HG02852 (cell line): ENCODE measurements at regions not wholly inside any gene's neighbourhood (a gene's known extent, or its start where the extent isn't known, plus 50 kb on each side); places are given as distances from the start of the nearest gene placed in this dataset.

ENCODE experiments used
- ATAC-seq: cut with Tn5 transposase; IDR thresholded peaks from one replicate; pipeline ENCODE4 v1.9.1; 2021; ENCODE audit warnings: mild to moderate bottlenecking, moderate library complexity; ENCODE audit not compliant: unreplicated experiment

DNA sequence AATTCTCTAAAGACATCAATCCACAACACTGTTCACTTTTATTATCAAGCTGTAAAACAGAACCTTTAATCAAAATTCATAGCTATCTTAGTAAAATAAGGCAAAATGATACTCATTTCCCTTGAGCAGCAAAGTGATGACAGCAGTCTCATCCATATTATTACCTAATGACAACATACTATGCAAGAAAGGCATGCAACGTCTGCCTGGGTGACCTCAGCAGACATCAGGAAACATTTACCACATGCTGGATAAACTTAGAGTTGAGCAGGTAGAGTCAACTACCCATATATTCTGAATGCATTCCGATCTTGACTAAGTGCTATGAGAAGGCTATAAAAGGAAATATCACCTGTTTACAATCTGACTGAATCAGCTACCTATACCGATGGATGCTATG lies 145.1 kb downstream of the SIPA1L2 start:
- ATAC-seq: no peak

DNA sequence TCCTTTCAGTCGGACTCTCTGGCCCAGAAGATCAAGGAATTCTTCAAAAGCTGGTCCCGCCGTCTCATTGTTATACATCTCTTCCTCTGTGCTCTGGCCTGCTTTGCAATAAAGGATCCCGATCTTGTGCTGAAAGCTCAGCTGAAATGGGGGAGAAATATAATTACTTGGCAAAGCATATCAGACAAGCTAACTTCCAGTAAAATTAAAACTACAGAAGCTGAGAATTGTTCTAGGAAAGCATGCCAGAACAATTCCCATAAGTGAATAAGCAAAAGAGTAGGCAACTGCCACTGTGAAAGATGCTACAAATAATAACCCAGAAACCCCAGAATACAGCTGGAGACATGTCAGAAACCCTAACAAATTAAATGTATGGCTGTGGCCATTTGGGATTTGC lies 146.1 kb downstream of the SIPA1L2 start:
- ATAC-seq: no peak

- no peak for ATAC-seq
Measured at GRCh38 chr1:232481091-232481490, 148.8 kb downstream of the SIPA1L2 start.

DNA sequence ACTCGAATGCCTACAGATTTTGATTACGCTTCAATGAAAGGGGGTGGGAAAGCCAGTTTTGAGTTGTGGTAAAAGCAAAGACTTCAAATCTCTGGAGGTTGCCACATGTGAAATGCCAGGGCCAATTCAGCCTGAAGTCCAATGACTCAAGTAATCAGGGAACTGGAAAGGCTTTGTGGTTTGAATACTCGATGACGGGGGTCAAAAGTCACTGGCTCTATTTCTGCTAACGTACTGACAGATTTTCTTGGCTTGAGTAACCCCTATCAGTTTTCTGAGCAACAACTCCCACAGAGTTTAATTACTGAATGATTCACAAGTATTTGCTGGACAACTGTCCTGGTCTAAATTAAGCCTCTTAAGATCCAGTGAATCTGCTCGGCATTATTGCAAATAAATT lies 152.2 kb downstream of the SIPA1L2 start:
- ATAC-seq: no peak

DNA sequence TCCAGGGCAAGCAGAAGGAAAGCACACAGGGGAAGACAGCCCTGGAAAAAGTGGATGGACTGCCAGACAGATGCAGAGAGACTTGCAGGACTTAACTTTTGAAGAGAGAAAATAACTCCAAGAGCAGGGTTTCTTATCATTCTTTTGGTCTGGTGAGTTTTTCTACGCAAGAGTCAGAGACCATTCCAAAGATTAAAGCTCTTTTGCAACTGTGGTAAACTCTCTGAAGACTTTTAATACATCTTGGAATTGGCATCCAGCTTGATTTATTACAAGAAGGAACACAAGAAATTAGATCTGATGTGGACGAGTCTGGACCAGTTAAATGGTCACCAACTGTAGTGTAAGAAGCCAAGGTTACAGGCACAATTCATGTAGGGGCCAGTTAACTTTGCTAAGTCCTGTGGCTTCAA lies 153.4 kb downstream of the SIPA1L2 start:
- no peak for ATAC-seq

DNA sequence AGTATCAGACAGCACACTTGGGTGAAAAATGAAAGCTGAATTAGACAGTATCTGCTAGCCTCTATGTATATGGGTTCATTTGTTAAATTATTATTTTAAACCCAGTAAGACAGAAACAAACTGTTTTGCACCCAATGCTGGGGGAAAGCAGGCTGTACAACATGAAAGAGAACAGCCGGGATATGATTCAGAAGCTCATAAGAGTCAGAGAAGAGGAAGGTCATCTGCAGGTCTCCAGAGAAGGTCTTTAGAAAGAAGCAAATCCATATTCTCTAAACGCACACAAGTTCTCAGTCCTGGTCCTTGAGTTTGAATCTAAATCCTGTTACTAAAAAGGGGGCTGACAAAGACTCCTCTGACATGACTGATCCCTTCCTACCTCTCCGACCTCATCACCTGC lies 155.1 kb downstream of the SIPA1L2 start:
- ATAC-seq: no peak

DNA sequence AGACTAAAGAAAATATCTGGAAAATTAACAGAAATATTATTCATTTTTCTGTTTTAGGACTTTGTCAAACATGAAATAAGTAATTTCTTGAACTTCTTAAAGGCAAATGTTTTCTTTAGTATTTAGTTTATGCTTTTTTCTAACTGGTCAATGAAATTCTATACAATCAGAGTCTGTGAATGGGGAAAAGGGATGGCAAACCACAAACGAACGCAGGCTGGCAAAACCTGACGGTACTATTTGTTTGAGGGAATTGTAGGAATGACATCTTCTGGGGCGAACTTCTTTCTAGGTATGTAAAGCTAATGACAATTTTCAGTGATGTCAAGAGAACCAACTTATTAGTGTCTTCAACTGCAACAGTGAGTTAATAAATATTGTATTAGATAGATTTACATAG lies 156.0 kb downstream of the SIPA1L2 start:
- no peak for ATAC-seq

- ATAC-seq: no peak
Measured at GRCh38 chr1:232473324-232473723, 156.6 kb downstream of the SIPA1L2 start.

DNA sequence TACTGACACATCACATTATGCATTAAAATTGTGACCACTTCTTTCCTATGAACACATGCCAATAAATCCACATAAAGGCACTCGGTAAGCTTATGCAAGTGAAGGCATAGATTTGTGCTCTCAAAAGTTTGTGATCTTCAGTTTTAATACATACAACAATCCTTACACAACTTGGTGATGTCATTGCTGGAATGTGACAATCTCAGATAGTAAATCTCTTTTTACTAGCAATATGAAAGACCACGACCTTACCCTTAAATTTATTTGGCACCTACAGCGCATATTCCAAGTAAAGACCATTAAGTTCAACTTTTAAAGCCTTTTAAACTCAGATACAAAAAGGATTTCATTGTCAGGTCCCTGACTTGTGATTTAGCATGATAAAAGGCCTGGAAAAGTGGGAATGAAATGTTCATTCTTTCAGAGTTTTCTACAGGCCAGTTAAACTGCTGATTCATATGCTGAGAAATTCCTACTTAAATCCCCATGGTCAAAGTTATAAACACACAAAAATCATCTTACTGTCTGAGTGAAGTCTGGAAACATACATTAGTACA lies 157.4 kb downstream of the SIPA1L2 start:
- no peak for ATAC-seq

- no peak for ATAC-seq
Measured at GRCh38 chr1:232471250-232471649, 158.7 kb downstream of the SIPA1L2 start.

- ATAC-seq: no peak
Measured at GRCh38 chr1:232470711-232471110, 159.2 kb downstream of the SIPA1L2 start.

GRCh38 chr1:232468249-232468648 lies 161.7 kb downstream of the SIPA1L2 start:
- no peak for ATAC-seq

DNA sequence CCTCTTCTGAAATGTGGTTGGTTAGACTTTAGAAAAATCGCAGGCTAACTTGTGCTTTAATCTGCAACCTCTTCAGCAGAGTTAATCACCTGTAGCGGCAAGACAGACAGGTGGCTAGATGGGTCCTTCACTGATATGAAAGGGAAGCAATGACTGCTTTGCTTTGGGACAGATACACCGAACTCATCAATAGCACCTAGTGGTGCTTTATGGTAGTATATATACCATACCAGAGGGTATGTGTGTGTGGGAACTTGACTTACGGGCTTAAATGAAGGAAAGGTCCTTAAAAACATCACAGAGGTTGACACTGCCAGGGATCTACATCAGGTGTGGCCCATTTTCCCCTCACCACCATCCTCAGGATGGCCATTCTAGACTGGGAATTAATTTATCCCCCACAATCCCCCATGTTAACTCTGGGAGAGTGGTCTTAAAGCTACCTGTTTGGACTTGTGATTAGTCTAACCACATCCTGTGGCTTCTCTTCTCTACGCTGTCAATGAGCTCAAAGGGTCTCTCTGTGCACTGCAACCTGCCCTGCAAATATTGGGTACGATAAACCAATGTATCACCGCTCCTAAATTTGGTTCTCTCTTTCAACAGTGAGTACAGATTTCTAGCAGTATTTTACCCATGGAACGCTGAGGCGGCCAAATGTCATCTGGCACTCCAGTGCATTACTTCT lies 162.7 kb downstream of the SIPA1L2 start:
- no peak for ATAC-seq

GRCh38 chr1:232464325-232464724 lies 165.6 kb downstream of the SIPA1L2 start:
- no peak for ATAC-seq

DNA sequence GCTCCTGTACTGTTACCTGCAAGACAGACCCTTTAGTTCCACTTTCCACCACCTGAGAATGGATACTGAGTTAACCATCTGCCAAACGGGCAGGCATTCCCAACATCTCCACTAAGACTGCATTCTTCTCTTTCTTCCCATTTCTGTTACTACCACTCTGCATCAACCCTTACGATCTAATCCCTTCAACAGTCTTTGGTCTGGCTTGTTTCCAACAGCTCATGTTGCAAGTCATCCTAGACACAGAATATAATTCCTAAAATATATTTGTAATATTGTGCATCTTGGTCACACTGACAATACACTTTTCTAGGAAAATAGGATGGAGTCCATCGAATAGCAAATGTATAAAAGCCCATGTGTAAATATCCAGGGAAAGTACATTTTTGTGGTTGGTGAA lies 166.7 kb downstream of the SIPA1L2 start:
- ATAC-seq: no peak

GRCh38 chr1:232462213-232462612 lies 167.7 kb downstream of the SIPA1L2 start:
- ATAC-seq: no peak

DNA sequence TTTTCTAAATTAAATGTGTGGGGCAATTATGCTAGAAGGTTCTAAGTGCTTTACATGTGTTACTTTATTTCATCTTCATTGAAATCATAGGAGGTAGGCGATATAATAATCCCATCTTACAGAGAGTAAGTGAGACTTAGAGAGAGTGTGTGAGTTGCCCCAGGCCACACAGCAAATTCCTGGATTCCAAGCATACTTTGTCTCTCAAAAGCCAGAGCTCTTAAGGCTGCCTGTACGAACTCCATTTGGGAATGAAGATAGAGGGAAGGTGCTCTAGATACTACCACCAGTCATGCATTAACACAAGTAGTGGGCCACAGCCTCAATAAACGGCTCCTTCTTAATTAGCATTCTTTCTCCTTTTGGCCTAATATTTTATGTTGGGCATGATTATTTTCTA lies 170.1 kb downstream of the SIPA1L2 start:
- ATAC-seq: no peak

DNA sequence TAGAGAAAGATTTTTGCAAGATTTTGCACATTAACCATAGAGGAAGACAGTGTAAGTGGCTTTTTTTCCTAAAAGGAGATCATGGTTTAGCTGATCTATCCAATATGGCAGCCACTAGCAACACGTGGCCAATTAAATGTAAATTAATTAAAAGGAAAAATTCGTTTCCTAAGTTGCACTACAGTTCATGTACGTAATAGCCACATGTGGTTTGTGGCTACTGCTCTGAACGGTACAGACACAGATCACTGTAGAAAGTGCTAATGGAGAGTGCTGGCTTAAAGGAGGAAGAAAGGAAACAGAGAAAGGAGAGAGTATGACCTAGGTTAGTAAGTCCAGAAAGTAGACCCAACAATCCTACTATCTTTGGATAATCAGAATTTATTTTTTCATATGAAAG lies 170.8 kb downstream of the SIPA1L2 start:
- no peak for ATAC-seq

DNA sequence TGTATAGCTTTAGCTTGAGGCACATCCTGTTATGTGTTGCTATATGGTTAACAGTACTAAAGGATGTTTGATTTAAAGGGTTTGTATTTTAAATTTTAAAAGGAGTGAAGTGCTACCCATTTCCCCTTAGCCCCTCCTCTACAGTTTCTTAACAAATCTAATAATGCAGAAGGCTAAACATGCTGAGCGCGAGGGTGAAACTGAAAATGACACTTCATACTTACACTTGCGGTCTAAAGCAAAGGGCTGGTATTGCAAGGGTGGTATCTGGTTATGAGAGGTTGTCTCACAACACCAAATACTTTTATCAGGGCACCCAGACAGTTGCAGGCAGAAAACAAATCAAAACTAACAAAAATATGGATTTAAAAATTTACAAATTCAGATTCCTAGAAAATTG lies 172.3 kb downstream of the SIPA1L2 start:
- ATAC-seq: peak; percentile 64

- ATAC-seq: no peak
Measured at GRCh38 chr1:232456714-232457113, 173.2 kb downstream of the SIPA1L2 start.

DNA sequence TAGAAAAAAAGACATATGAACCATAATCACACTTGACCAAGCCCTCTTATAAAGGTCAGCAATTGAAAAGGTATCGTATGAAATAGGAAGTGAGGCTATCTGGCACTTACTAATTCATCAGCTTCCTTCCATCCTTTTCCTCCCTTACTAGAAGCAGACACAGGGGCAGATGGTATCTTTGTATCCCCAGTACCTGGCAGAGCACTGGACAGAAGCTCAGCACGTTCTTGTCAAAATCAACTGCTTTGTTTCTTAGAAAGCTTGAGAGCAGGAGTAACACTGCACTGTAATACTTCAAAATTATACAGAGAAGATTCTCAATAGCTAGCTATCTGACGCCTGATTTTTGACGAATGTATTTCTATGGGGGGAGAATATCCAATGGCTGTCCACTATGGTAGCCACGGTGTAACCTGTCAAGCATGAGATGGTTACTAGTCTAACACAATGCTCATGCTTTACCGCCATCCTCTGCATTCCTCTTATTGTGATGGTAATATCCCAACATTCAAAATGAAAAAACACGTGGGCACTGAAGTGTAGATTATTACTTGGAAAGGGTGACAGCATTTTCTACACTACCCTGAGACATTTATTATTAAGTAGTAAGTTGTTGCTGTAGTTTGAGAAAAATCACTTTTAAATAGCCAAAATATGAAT lies 175.6 kb downstream of the SIPA1L2 start:
- ATAC-seq: no peak

GRCh38 chr1:232452736-232453440 lies 177.0 kb downstream of the SIPA1L2 start:
- no peak for ATAC-seq
